Testis (tissue), 2 donors: ENCODE measurements at regions not wholly inside any gene's neighbourhood (a gene's known extent, or its start where the extent isn't known, plus 50 kb on each side); places are given as distances from the start of the nearest gene placed in this dataset.

Experiments
- POLR2A ChIP-seq: fragments of 450-650 bp; IDR thresholded peaks from one replicate; pipeline ENCODE4 v1.6.1; 2017; ENCODE audit warnings: antibody characterized with exemption, mild to moderate bottlenecking, moderate library complexity
- TF ChIP-seq, protein P1 (sequence below), 3 experiments: fragments of 450-650 bp in 2 of 3; fragments of 200-600 bp in 1 of 3; sonication (generic) in 1 of 3; IDR thresholded peaks; one replicate each; pipeline ENCODE4 v1.5.1; 2016 to 2019; ENCODE audit warnings: antibody characterized with exemption in 3 of 3, mild to moderate bottlenecking in 2 of 3, moderate library complexity in 1 of 3

DNA sequence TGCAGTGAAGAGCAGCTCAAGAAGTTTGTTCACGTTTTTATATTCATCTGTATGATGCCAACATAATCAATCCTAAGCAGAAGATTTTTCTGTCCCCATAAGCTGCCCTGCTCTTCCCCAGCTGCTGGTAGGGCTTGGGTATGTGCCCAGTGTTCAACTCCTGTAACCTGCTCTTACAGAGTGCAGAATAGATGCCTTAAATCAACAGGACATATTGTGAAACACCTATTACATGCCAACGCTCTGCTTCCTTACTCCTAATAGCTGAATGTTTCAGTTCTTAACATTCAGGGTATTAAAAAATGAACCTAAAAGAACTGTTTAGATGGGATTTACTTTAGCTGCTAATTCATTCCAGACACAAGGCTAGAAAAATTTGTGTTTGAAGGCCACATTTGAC lies 190.9 kb downstream of the HS3ST3A1 start:
- TF ChIP-seq, protein P1, sequence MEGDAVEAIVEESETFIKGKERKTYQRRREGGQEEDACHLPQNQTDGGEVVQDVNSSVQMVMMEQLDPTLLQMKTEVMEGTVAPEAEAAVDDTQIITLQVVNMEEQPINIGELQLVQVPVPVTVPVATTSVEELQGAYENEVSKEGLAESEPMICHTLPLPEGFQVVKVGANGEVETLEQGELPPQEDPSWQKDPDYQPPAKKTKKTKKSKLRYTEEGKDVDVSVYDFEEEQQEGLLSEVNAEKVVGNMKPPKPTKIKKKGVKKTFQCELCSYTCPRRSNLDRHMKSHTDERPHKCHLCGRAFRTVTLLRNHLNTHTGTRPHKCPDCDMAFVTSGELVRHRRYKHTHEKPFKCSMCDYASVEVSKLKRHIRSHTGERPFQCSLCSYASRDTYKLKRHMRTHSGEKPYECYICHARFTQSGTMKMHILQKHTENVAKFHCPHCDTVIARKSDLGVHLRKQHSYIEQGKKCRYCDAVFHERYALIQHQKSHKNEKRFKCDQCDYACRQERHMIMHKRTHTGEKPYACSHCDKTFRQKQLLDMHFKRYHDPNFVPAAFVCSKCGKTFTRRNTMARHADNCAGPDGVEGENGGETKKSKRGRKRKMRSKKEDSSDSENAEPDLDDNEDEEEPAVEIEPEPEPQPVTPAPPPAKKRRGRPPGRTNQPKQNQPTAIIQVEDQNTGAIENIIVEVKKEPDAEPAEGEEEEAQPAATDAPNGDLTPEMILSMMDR (IDR thresholded peaks at IDR 0.05): no peak
- no peak for TF ChIP-seq POLR2A
